ENCODE measurements at regions not wholly inside any gene's neighbourhood (a gene's known extent, or its start where the extent isn't known, plus 50 kb on each side); places are given as distances from the start of the nearest gene placed in this dataset.

GRCh38 chr4:187227907-187228704 is 504.4 kb upstream of the FAT1 start:
- TF ChIP-seq, protein P1, sequence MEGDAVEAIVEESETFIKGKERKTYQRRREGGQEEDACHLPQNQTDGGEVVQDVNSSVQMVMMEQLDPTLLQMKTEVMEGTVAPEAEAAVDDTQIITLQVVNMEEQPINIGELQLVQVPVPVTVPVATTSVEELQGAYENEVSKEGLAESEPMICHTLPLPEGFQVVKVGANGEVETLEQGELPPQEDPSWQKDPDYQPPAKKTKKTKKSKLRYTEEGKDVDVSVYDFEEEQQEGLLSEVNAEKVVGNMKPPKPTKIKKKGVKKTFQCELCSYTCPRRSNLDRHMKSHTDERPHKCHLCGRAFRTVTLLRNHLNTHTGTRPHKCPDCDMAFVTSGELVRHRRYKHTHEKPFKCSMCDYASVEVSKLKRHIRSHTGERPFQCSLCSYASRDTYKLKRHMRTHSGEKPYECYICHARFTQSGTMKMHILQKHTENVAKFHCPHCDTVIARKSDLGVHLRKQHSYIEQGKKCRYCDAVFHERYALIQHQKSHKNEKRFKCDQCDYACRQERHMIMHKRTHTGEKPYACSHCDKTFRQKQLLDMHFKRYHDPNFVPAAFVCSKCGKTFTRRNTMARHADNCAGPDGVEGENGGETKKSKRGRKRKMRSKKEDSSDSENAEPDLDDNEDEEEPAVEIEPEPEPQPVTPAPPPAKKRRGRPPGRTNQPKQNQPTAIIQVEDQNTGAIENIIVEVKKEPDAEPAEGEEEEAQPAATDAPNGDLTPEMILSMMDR (IDR thresholded peaks at IDR 0.05; ENCODE audit: insufficient read depth, low read length) = no peak
- TF ChIP-seq GABPA (IDR thresholded peaks at IDR 0.05; ENCODE audit: low read depth) (no peak), SPI1 (IDR thresholded peaks at IDR 0.05; ENCODE audit: borderline replicate concordance, low read depth) (no peak), POLR2AphosphoS5 (IDR thresholded peaks at IDR 0.05; ENCODE audit: low read depth) (no peak)
